ENCODE measurements at regions not wholly inside any gene's neighbourhood (a gene's known extent, or its start where the extent isn't known, plus 50 kb on each side); places are given as distances from the start of the nearest gene placed in this dataset.

DNA sequence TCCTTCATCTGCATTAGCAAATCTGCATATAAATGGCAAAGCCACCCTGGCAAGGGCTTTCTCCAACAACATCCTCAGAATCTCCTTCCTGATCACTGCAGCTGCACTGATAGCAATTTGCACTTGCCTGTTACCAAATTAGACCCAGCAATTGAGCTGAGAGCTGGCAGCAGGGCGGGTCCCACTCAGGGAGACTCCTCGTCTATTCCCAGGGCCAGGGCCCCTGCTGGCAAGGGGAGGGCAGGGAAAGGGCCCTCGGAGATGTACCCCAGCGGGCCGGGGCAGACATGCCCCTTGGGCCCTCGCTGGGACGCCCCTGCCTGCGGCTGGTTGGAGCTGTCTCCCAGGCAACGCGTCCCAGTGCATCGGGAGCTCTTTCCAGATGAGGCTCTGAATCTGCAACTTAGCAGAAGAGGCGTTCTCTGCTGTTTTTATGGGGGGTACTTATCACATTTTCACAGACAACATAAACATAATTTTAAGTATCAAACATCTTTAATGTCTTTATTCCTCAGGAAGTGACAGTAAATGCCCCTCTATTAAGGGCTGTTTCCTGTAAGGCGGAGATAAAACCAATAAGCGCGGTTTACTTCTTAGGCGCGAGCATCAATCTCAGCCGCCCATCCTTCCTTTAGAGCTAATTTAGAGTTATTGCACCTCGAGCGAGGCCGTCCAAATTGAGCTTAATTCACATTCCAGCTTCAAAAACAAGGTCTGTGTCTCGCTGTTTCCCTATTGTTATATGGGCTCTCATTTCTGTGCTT is 249.0 kb upstream of the PPP2R2D start:
- H3K4me3 ChIP-seq (replicated peaks; ENCODE audit: low read depth, low read length), result no peak overlapping the region
- no peak for DNase-seq (ENCODE audit: extremely low read depth, insufficient read length)
- TF ChIP-seq, protein P1, sequence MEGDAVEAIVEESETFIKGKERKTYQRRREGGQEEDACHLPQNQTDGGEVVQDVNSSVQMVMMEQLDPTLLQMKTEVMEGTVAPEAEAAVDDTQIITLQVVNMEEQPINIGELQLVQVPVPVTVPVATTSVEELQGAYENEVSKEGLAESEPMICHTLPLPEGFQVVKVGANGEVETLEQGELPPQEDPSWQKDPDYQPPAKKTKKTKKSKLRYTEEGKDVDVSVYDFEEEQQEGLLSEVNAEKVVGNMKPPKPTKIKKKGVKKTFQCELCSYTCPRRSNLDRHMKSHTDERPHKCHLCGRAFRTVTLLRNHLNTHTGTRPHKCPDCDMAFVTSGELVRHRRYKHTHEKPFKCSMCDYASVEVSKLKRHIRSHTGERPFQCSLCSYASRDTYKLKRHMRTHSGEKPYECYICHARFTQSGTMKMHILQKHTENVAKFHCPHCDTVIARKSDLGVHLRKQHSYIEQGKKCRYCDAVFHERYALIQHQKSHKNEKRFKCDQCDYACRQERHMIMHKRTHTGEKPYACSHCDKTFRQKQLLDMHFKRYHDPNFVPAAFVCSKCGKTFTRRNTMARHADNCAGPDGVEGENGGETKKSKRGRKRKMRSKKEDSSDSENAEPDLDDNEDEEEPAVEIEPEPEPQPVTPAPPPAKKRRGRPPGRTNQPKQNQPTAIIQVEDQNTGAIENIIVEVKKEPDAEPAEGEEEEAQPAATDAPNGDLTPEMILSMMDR (IDR thresholded peaks at IDR 0.05; ENCODE audit: insufficient read depth, low read length, poor library complexity, severe bottlenecking), result no peak
- H3K36me3 ChIP-seq (ENCODE audit: control insufficient read depth, insufficient read depth, low read length), result no peaks in the 10 kb centered on the region
- no peaks in the 10 kb centered on the region for H3K27me3 ChIP-seq (replicated peaks; ENCODE audit: control insufficient read depth, insufficient read depth, low read length)

- no peak overlapping the region for H3K4me3 ChIP-seq (replicated peaks; ENCODE audit: low read depth, low read length)
- no peak for DNase-seq (ENCODE audit: extremely low read depth, insufficient read length)
These were observed 248.2 kb upstream of the PPP2R2D start for GRCh38 chr10:131652438-131653139.

GRCh38 chr10:131653140-131653539 is 247.7 kb upstream of the PPP2R2D start:
- no peak for DNase-seq (ENCODE audit: extremely low read depth, insufficient read length)
- Histone ChIP-seq H3K36me3 (ENCODE audit: control insufficient read depth, insufficient read depth, low read length) (no peaks in the 10 kb centered on the region), H3K4me3 (replicated peaks; ENCODE audit: low read depth, low read length) (no peak overlapping the region), H3K27me3 (replicated peaks; ENCODE audit: control insufficient read depth, insufficient read depth, low read length) (no peaks in the 10 kb centered on the region)
- TF ChIP-seq, protein P1 (IDR thresholded peaks at IDR 0.05; ENCODE audit: insufficient read depth, low read length, poor library complexity, severe bottlenecking), result no peak

More at GRCh38 chr10:131652438-131653139, 248.2 kb upstream of the PPP2R2D start:
- TF ChIP-seq, protein P1 (IDR thresholded peaks at IDR 0.05; ENCODE audit: insufficient read depth, low read length, poor library complexity, severe bottlenecking), result no peak
- Histone ChIP-seq H3K27me3 (replicated peaks; ENCODE audit: control insufficient read depth, insufficient read depth, low read length) (no peaks in the 10 kb centered on the region), H3K36me3 (ENCODE audit: control insufficient read depth, insufficient read depth, low read length) (no peaks in the 10 kb centered on the region)

DNA sequence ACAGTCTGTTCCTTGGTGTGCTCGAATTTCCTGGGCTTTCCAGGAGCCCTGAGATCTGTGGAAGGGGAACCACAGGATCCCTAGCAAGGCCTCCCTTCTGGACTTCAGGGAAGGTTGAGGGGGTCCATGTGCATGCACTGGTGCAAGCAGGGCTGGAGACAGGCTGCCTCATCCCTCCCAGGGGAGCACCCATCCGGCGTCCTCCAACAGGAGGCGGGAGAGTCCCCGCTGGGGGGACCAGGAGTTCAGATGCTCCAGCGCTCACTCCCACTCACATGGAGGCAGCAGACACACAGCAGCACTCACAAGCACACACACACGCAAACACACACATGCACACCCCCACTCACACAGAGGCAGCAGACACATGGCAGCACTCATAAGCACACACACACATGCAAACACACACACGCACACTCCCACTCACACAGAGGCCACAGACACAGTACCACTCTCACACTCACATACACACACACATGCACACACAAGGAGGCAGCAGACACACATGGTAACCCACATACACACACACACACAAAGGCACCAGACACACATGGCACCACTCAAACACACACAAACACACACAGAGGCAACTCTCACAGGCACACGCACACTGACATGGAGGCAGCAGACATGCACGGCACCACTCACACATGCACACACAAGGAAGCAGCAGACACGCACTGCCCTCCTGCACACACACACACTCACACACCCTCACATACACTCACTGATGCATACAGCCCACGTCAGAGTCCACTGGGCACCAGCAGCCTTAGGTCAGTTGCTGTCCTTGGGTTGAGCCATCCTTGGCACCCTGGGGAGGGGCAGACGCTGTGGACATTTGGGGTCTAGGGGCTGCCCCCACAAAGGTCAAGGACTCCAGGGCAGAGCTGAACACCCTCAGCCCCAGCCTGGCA is 247.0 kb upstream of the PPP2R2D start:
- Histone ChIP-seq H3K36me3 (ENCODE audit: control insufficient read depth, insufficient read depth, low read length) (no peaks in the 10 kb centered on the region), H3K4me3 (replicated peaks; ENCODE audit: low read depth, low read length) (no peak overlapping the region), H3K27me3 (replicated peaks; ENCODE audit: control insufficient read depth, insufficient read depth, low read length) (no peaks in the 10 kb centered on the region)
- no peak for DNase-seq (ENCODE audit: extremely low read depth, insufficient read length)
- TF ChIP-seq, protein P1 (IDR thresholded peaks at IDR 0.05; ENCODE audit: insufficient read depth, low read length, poor library complexity, severe bottlenecking), result no peak

DNA sequence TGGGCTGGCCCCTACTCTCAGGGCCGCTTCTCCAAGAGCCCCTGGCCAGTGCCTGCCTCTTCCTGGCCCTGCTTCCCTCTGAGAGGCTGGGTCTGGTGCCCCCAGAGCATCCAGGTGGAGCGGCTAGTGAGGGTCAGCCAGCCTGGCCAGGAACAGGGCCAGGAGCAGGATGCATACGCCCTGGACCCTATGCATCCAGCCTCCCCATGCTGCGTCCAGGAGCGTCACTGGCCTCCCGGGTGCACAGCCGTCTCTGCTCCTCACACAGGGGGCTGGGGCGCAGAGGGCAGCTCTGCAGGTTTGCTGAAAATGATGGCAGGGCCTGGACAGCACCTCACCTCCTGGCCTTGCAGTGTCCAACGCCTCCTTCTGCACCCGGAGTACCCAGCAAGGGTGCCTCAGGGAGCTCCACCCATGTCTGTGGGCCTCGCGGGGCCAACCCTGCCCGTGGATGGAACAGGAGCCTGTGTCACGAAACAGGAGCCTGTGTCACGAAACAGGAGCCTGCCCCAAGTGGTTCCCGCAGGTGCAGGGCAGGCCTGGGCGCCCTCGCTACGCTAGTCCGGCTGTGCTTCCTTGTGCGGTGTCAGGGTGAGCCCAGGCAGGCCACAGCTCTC is 246.2 kb upstream of the PPP2R2D start:
- Histone ChIP-seq H3K36me3 (ENCODE audit: control insufficient read depth, insufficient read depth, low read length) (no peaks in the 10 kb centered on the region), H3K27me3 (replicated peaks; ENCODE audit: control insufficient read depth, insufficient read depth, low read length) (no peaks in the 10 kb centered on the region), H3K4me3 (replicated peaks; ENCODE audit: low read depth, low read length) (no peak overlapping the region)
- TF ChIP-seq, protein P1 (IDR thresholded peaks at IDR 0.05; ENCODE audit: insufficient read depth, low read length, poor library complexity, severe bottlenecking), result no peak
- DNase-seq (ENCODE audit: extremely low read depth, insufficient read length), result no peak

All from GM06990 (cell line).